GM19099 (cell line): ENCODE measurements at regions not wholly inside any gene's neighbourhood (a gene's known extent, or its start where the extent isn't known, plus 50 kb on each side); places are given as distances from the start of the nearest gene placed in this dataset.

Source experiments
- POLR2A ChIP-seq: IDR thresholded peaks from 3 replicates; pipeline ENCODE4 v1.6.1; 2011; ENCODE audit warnings: low read depth; ENCODE audit not compliant: insufficient read length; ENCODE audit errors: extremely low read depth

- no peak for TF ChIP-seq POLR2A
These were observed 64.4 kb upstream of the STK26 start for GRCh38 chrX:131958724-131959123.

GRCh38 chrX:131970347-131970746 is 52.8 kb upstream of the STK26 start:
- TF ChIP-seq POLR2A: no peak
